Lung (tissue), 11 donors: ENCODE measurements at regions not wholly inside any gene's neighbourhood (a gene's known extent, or its start where the extent isn't known, plus 50 kb on each side); places are given as distances from the start of the nearest gene placed in this dataset.

Source experiments
- ATAC-seq: fragments of 200-7000 bp; cut with Tn5 transposase; one replicate; pipeline ENCODE4 v1.9.1; 2020; ENCODE audit warnings: moderate number of reproducible peaks; ENCODE audit not compliant: insufficient read depth, low FRiP score
- DNase-seq, 3 donors: peaks; one replicate each; pipeline ENCODE4 v3.0.0-alpha.2; 2013 to 2017
- H3K27ac ChIP-seq, 2 donors: one replicate each; pipeline ENCODE4 v1.5.1; 2013; ENCODE audit warnings: mild to moderate bottlenecking in 2 of 2, moderate library complexity in 2 of 2, control low read depth in 1 of 2, inconsistent platforms in 1 of 2, low read depth in 1 of 2, low read length in 1 of 2
- H3K27me3 ChIP-seq, 3 donors: one replicate each; pipeline ENCODE4 v1.5.1; 2013; ENCODE audit warnings: low read length in 2 of 3; ENCODE audit not compliant: control insufficient read depth in 3 of 3, insufficient read depth in 3 of 3
- H3K36me3 ChIP-seq, 4 donors: one replicate each; pipeline ENCODE4 v1.5.1; 2013; ENCODE audit warnings: low read length in 4 of 4, mild to moderate bottlenecking in 1 of 4, moderate library complexity in 1 of 4; ENCODE audit not compliant: control insufficient read depth in 4 of 4, insufficient read depth in 4 of 4
- H3K4me1 ChIP-seq, 5 donors: one replicate each; pipeline ENCODE4 v1.5.1; 2013; ENCODE audit warnings: low read length in 5 of 5, mild to moderate bottlenecking in 2 of 5, moderate library complexity in 1 of 5; ENCODE audit not compliant: control insufficient read depth in 5 of 5, insufficient read depth in 5 of 5
- H3K4me3 ChIP-seq: one replicate; pipeline ENCODE4 v1.5.1; 2013; ENCODE audit warnings: mild to moderate bottlenecking, control low read depth, moderate library complexity
- H3K9ac ChIP-seq, 2 donors: one replicate each; pipeline ENCODE4 v1.5.1; 2013; ENCODE audit warnings: low read length in 2 of 2, control low read depth in 1 of 2; ENCODE audit not compliant: insufficient read depth in 1 of 2
- H3K9me3 ChIP-seq, 4 donors: one replicate each; pipeline ENCODE4 v1.5.1; 2013; ENCODE audit warnings: low read length in 3 of 4, mild to moderate bottlenecking in 1 of 4, moderate library complexity in 1 of 4; ENCODE audit not compliant: control insufficient read depth in 4 of 4, insufficient read depth in 3 of 4
- WGBS, 2 donors: extraction: QIAGEN DNeasy Blood & Tissue Kit; methylation state at CpG; one replicate each; pipeline ENCODE4 v1.1.7; 2013; 5-methylcytosine and 5-hydroxymethylcytosine counted together
- TF ChIP-seq, protein P1 (sequence below): IDR thresholded peaks from 2 replicates; pipeline ENCODE4 v1.5.1; 2012; ENCODE audit warnings: mild to moderate bottlenecking; ENCODE audit errors: control extremely low read depth, extremely low read depth
- donor health status: control.
- donor health status: control.
- donor health status: Bipolar disorder and iron deficiency.
- donor health status: healthy.
- donor health status: DM: yes; HTN: yes; CAD: no.

DNA sequence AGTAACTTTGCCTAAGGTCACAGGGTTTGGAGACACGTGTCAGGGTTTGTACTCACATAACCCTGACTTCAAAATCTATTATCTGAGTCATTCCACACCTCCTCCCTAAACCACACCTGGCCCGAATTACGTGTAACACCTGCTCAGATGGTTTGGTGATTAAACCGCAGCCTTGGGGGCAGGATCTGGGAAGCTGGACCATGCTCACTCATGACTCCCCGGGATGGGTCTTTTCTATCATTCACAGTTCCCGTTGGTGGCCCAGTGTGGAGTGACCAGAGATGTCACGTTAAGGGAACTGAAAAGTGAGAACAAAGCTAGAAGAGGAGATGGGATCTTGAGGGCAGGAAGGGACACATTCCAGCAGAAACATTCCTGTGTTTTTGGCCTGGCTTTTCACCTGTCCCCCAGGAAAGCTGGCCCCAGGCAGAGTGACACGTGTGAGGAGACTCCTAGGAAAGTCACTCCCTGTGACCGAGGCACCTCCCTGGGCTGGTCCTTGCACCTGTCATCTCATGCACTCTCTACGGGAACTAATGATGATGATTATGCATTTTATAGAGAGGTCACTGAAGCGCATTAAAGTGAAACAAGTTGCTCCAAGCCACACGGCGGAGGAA lies 75.4 kb upstream of the POMGNT2 start:
- ATAC-seq (no peak), DNase-seq (no peak)
- Histone ChIP-seq H3K27me3 (no peaks in the 10 kb centered on the region), H3K9me3 (peaks cover 0 to 2% (median 0%) of the 10 kb centered on the region in 4 donors), H3K4me1 (peaks cover 0 to 24% (median 0%) of the 10 kb centered on the region in 5 donors), H3K9ac (no peak overlapping the region), H3K27ac (peak overlapping the region in 1 of 2 donors; percentile 57), H3K36me3 (no peaks in the 10 kb centered on the region), H3K4me3 (no peak overlapping the region)
- 45 to 57% methylated on average over 13 of the region's 13 CpGs for WGBS, 2 donors
- TF ChIP-seq, protein P1, sequence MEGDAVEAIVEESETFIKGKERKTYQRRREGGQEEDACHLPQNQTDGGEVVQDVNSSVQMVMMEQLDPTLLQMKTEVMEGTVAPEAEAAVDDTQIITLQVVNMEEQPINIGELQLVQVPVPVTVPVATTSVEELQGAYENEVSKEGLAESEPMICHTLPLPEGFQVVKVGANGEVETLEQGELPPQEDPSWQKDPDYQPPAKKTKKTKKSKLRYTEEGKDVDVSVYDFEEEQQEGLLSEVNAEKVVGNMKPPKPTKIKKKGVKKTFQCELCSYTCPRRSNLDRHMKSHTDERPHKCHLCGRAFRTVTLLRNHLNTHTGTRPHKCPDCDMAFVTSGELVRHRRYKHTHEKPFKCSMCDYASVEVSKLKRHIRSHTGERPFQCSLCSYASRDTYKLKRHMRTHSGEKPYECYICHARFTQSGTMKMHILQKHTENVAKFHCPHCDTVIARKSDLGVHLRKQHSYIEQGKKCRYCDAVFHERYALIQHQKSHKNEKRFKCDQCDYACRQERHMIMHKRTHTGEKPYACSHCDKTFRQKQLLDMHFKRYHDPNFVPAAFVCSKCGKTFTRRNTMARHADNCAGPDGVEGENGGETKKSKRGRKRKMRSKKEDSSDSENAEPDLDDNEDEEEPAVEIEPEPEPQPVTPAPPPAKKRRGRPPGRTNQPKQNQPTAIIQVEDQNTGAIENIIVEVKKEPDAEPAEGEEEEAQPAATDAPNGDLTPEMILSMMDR: no peak

DNA sequence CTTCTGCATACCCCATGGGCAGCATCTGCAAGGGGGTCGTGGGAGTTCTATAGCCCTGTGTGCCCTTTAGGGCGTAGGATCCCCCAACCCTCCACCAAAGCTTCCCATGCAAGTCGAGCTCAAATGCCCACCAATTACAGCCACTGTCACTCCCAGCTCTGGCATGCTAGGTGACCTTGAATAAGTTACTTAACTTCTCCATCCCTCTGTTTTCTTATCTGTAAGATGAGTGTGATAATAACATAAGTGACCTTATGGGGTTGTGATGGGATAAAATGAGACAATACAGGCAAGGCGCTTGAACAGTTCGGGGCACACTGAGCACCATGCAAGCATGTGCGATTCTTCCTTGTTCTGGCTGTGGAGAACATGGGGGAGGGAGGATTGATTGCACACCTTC lies 74.8 kb upstream of the POMGNT2 start:
- peak overlapping the region in 1 of 2 donors; percentile 57 for H3K27ac ChIP-seq
- ATAC-seq (no peak), DNase-seq (no peak)
- WGBS, 2 donors: 48 to 67% methylated on average over 6 of the region's 6 CpGs
- TF ChIP-seq, protein P1: no peak
- H3K4me3 ChIP-seq: no peak overlapping the region
- no peaks in the 10 kb centered on the region for H3K36me3 ChIP-seq
- H3K4me1 ChIP-seq: peaks cover 0 to 24% (median 0%) of the 10 kb centered on the region in 5 donors
- peaks cover 0 to 2% (median 0%) of the 10 kb centered on the region in 4 donors for H3K9me3 ChIP-seq
- H3K9ac ChIP-seq: no peak overlapping the region
- no peaks in the 10 kb centered on the region for H3K27me3 ChIP-seq

DNA sequence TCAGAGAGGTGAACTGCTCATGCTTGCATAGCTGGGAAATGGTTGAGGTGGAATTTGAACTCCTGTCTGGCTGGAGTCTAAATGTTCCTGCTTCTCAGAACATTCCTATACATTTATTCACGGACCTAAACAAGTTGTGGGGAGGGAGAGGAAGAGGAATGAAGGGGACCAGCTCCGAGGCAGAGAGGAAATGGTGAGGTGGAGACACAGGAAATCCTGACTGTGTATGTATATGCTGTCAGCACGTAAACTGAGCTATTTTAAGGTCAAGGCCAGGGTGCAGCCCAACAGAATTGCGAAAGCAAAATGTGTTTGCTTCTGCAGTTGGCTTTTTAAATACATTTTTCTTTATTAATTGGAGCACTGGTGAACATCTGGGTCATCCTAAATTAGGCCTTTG lies 74.1 kb upstream of the POMGNT2 start:
- TF ChIP-seq, protein P1: no peak
- H3K4me3 ChIP-seq: no peak overlapping the region
- no peak overlapping the region for H3K9ac ChIP-seq
- peaks cover 0 to 22% (median 0%) of the 10 kb centered on the region in 5 donors for H3K4me1 ChIP-seq
- no peaks in the 10 kb centered on the region for H3K36me3 ChIP-seq
- H3K27ac ChIP-seq: peak overlapping the region in 1 of 2 donors; percentile 74
- H3K9me3 ChIP-seq: no peaks in the 10 kb centered on the region
- DNase-seq (peak; percentile 23 to 78 (median 50)), ATAC-seq (no peak)
- WGBS, 2 donors: 10 to 22% methylated on average over 4 of the region's 4 CpGs
- no peaks in the 10 kb centered on the region for H3K27me3 ChIP-seq
